HG03108 (cell line): ENCODE measurements at regions not wholly inside any gene's neighbourhood (a gene's known extent, or its start where the extent isn't known, plus 50 kb on each side); places are given as distances from the start of the nearest gene placed in this dataset.

Source experiments
- ATAC-seq: cut with Tn5 transposase; IDR thresholded peaks from one replicate; pipeline ENCODE4 v1.9.1; 2021; ENCODE audit warnings: moderate library complexity; ENCODE audit not compliant: unreplicated experiment

DNA sequence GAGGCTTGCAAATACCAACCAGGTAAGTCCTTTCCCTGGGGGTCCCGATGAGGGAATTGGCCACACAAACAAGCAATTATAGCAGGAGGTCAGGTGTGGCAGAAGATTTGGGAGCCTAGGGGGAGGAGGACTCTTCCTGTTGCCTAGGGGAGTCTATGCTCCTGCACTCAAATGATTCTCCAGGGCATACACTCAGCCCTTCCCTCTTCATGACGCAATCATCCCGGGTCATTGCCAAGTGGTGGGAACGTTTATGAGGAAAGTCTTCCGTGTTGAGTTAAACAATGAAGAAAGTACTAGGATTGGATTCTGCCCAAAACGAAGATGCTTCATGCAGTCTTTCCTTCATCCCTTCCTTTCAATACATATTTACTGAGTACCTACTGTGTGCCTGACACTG is 186.5 kb upstream of the TSHZ2 start:
- no peak for ATAC-seq

GRCh38 chr20:52783769-52784168 is 188.4 kb upstream of the TSHZ2 start:
- ATAC-seq: no peak

GRCh38 chr20:52780462-52780861 is 191.7 kb upstream of the TSHZ2 start:
- no peak for ATAC-seq

DNA sequence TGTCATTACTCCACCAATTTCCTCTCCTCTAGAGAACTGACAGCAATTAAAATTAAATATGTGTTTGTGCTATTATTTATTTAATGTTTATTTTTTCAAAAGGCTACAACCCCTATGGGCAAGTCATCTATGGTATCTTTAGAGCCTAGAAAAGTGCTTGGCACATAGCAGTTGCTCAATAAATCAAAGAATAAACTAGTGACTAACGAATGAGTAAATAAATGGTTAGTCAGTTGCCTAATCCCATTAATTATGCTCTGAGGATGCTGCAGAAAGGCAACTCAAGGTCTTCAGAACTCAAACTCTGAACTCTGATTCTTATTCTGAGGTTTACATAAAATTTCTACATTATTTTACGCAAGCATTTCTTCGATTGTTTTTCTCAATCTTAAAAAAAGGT is 193.0 kb upstream of the TSHZ2 start:
- ATAC-seq: no peak

- ATAC-seq: no peak
Observed at GRCh38 chr20:52777171-52777570, 195.0 kb upstream of the TSHZ2 start.

DNA sequence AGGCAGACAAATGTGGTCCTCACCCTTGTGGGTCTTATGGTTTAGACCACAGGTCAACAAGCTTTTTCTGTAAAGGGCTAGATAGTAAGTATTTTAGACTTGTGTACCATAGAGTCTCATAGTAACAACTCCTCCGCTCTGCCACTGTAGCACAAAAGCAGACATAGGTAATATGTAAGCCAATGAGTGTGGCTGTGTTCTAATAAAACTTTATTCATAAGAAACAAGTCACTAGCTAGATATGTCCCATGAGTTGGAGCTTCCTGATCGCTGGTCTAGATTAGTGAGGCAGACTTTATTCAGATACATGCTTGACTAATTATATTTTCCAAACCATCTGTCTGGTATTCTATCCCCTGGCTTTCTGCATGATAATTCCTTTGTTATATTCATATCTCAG is 196.4 kb upstream of the TSHZ2 start:
- no peak for ATAC-seq

- no peak for ATAC-seq
Observed at GRCh38 chr20:52768694-52769093, 203.5 kb upstream of the TSHZ2 start.

DNA sequence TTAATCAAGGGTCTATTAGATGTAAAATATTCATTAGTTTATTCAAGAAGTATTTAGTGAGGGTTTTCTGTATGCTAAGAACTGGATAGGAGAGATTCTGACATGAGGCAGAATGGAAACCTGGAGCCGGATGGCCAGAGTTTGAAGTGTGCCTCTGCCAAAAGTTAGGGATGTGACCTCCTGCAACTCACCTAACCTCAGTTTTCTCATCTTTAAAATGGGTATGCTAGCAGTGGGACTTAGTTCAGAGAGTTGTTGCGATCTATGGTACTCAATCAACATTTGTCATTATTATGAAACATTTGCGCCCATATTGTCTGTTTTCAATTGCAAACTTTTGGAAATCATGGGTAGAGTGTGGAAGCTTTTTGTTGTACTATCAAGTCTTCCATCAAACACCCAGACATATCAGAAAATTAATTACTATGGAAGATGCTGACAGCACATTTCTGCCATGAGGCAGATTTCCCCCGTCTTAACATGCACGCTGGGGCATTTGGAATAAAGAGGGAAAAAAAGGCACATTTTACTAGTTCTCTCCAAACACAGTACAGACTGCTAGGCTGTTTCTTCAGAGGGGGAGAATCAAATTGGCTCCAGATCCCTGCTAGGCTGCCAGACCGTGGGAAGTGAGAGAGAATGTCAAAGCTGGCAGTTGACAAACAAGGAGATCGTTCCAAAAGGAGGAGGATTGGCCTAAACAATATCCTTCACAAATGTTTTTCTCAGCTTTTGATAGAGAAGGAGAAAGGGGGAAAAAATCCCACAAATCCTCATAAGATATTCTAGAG is 205.3 kb upstream of the TSHZ2 start:
- ATAC-seq: no peak

DNA sequence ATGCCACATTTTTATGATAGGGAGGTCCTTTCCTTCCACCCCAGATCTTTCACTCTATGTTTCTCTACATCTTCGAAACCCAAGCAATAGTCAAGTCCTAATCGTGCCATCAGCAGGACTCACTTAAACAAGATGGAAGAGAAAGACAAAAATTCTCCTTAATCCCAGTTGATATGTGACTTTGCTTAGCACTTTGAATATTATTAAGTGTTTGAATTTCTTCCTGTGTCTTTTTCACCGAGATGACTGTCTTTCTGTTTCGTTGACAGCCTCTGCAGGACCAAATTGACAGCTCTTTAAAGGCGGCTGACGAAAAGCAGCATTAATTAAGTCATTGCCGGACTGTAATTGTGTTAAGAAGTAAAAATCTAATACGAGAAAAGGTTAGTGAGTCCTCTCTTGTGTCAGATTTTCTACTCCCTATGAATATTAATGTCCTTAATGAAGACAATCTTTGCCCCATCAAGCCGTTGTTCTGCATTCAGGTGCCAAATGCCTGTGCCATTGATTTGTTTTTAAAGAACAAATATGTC is 208.8 kb upstream of the TSHZ2 start:
- no peak for ATAC-seq

DNA sequence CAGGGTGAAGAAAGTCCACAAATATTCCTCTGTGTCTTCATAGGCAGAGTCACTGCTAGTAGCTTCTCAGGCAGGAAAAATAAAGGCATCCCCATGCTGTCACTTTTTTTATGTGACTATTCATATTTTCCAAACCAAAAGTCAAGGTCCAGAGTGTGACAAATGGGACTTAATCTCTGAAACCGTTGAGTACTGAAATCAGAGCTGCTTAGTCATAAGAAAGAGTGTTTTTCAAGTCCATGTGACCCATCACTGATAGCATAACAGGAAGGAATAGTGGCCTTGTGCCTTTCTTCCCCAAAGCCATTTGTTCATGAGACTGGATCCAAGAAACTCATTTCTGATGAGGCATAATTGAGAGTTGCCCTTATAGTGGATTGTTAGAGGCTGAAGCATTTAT is 210.3 kb upstream of the TSHZ2 start:
- no peak for ATAC-seq

- ATAC-seq: no peak
Observed at GRCh38 chr20:52760791-52761190, 211.4 kb upstream of the TSHZ2 start.

DNA sequence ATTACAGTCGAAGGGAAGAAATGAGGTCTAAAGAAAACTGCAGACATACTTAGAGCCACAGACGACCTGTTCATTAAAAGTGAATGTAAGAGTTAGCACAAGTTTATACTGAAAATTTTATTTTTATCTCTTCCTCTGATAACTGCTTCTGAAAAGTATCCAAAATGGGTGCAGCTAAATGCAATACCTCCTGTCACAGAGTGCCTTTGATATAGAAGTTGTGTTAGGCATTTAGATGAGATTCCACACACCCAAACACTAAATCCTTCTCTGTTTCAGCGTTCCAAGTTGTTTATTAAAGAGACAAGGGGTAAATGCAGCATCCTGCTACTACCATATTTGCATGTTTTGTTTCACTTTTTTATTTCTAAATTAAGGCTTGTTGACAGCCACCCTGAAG is 214.7 kb upstream of the TSHZ2 start:
- ATAC-seq: no peak

DNA sequence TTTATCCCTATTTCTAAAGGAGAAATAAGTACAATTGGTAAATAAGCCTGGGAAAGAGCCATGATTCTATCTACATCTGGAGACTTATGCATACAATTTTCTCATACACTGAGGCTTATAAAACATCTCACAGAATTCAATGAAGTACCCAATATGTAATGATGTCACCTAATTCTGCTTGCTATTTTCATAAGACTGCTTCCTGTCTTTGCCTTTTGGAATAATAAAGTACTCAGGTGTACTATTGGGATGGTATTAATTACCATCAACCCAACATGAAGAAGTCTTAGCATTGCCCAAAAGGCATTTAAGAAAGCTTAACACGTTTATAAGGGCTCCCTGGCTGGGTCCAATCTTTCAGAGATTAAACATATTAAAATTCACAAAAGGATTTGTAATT is 216.4 kb upstream of the TSHZ2 start:
- no peak for ATAC-seq

DNA sequence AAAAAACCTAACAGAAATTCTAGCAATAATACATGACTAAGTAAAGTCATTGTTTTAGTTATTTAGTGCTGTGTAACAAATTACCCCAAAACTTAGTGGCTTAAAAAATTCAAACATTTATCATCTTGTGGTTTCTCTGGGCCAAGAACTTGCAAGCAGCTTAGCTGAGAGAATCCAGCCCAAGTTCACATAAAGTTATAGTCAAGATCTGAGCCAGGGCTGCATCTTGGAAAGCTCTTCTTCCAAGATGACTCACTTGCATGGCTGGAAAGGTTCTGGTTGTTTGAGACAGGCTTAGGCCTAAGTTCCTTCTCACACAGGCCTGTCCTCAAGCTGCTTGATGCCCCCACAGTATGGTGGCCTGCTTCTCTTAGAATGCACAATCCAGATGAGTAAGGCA is 217.8 kb upstream of the TSHZ2 start:
- ATAC-seq: no peak

GRCh38 chr20:52752023-52752422 is 220.1 kb upstream of the TSHZ2 start:
- ATAC-seq: no peak

GRCh38 chr20:52751571-52751970 is 220.6 kb upstream of the TSHZ2 start:
- ATAC-seq: no peak

DNA sequence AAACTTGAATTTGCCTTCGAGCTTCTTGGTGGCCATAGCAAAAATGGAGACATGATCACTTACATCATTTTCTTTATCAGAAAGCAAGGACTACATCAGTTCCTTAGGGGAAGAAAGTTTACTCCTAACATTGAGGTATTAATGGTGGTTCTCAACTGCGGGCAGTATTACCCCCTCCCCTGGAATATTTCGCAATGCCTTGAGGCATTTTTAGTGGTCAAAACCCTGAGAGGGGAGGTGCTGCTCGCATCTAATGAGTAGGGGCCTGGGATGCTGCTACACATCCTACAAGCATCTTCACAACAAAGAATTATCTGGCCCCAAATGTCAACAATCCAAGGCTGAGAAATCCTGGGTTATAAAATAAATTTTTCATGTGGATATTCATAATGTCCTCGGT is 222.2 kb upstream of the TSHZ2 start:
- ATAC-seq: no peak

DNA sequence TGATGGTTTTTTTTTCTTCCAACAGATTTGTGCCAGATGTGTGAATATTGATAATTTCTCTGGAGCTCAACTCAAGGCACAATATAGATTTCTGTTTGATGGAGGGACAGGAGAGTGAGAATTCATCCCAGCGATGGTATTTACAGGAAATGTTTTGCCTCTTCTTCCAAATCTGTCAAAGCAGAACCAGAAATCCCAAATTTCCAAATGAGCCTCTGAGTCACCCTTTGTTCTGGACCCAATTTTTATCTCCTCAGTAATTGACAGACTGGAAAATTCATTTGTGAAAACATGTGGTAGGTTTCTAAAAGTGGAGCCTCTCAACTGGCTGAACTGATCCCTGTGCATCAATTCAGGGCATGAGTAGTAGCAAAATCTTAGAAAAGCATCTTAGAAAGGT is 223.2 kb upstream of the TSHZ2 start:
- no peak for ATAC-seq

DNA sequence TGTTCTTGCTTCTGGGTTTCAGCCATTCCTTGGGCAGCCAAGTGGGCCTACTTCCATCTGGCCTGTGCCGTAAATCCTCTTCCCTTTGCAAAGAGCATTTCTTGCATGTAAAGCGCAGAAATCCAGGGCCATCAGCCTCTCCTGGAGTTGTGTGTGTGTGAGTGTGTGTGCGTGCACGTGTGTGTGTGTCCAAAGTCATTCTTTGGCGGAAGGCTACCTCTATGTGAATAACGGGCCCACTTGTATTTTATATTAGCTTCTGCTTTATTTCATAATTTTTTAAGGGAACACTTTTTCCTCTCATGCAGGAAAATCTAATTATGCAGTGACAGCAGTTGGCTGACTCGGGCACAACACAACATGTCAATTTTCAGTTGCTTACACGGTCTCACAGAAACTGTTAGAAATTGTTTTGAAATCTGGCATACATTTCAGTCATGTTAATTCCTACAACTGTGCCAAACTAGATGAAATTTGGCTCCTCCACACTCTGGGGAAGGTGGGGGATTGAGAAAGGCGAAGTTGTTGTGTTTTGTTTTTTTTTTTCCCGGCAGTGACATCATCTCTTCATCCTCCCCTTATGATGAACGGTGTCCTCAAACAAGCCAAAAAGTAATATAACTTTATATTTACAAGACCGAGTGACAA is 223.7 kb upstream of the TSHZ2 start:
- no peak for ATAC-seq

GRCh38 chr20:52747845-52748284 is 224.3 kb upstream of the TSHZ2 start:
- no peak for ATAC-seq

DNA sequence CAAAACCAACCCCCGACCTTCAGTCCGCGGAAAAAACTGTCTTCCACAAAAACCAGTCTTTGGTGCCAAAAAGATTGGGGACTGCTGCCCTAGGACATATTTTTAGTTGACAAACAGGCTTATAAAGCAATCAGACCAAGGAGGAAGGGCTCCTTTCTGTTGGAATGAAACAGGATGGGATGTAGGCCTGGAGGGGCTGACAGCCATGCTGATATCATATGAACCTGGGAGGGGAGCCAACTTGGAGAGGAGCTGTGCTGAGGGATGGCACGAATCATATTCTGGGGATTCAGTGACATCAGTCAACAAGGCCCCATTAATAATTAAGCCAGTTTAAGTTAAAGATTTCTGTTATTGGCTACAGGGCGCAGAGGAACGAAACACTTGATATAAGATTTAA is 225.4 kb upstream of the TSHZ2 start:
- no peak for ATAC-seq

- ATAC-seq: no peak
Observed at GRCh38 chr20:52746190-52746589, 226.0 kb upstream of the TSHZ2 start.
